ELR (cell line): ENCODE measurements at regions not wholly inside any gene's neighbourhood (a gene's known extent, or its start where the extent isn't known, plus 50 kb on each side); places are given as distances from the start of the nearest gene placed in this dataset.

Source experiments
- DNase-seq: peaks from one replicate; pipeline ENCODE4 v3.0.0-alpha.2; 2015; ENCODE audit warnings: low read depth

- no peak for DNase-seq
Observed at GRCh38 chr1:232519186-232519585, 110.7 kb downstream of the SIPA1L2 start.

GRCh38 chr1:232518349-232518748, 111.6 kb downstream of the SIPA1L2 start:
- DNase-seq = no peak

GRCh38 chr1:232517204-232517603, 112.7 kb downstream of the SIPA1L2 start:
- DNase-seq = no peak

- no peak for DNase-seq
Observed at GRCh38 chr1:232515706-232516105, 114.2 kb downstream of the SIPA1L2 start.

- no peak for DNase-seq
Observed at GRCh38 chr1:232512712-232513111, 117.2 kb downstream of the SIPA1L2 start.

- DNase-seq = no peak
Observed at GRCh38 chr1:232511172-232511571, 118.8 kb downstream of the SIPA1L2 start.

- no peak for DNase-seq
Observed at GRCh38 chr1:232510367-232511110, 119.4 kb downstream of the SIPA1L2 start.

- DNase-seq = no peak
Observed at GRCh38 chr1:232509570-232509969, 120.4 kb downstream of the SIPA1L2 start.

GRCh38 chr1:232508130-232508701, 121.7 kb downstream of the SIPA1L2 start:
- DNase-seq = no peak

GRCh38 chr1:232507571-232507970, 122.4 kb downstream of the SIPA1L2 start:
- no peak for DNase-seq

GRCh38 chr1:232505884-232506283, 124.0 kb downstream of the SIPA1L2 start:
- no peak for DNase-seq

- DNase-seq = peak; percentile 4
Observed at GRCh38 chr1:232504651-232505050, 125.3 kb downstream of the SIPA1L2 start.

GRCh38 chr1:232503497-232503896, 126.4 kb downstream of the SIPA1L2 start:
- DNase-seq = no peak

- DNase-seq = no peak
Observed at GRCh38 chr1:232501854-232502253, 128.1 kb downstream of the SIPA1L2 start.

- DNase-seq = no peak
Observed at GRCh38 chr1:232499188-232499587, 130.7 kb downstream of the SIPA1L2 start.

- DNase-seq = no peak
Observed at GRCh38 chr1:232493869-232494268, 136.1 kb downstream of the SIPA1L2 start.

- DNase-seq = no peak
Observed at GRCh38 chr1:232489256-232489655, 140.7 kb downstream of the SIPA1L2 start.

- no peak for DNase-seq
Observed at GRCh38 chr1:232487236-232487635, 142.7 kb downstream of the SIPA1L2 start.

- peak; percentile 20 for DNase-seq
Observed at GRCh38 chr1:232486454-232487207, 143.3 kb downstream of the SIPA1L2 start.

GRCh38 chr1:232486006-232486405, 143.9 kb downstream of the SIPA1L2 start:
- peak; percentile 24 for DNase-seq

GRCh38 chr1:232484856-232485255, 145.1 kb downstream of the SIPA1L2 start:
- DNase-seq = no peak

GRCh38 chr1:232483826-232484225, 146.1 kb downstream of the SIPA1L2 start:
- DNase-seq = no peak

- DNase-seq = no peak
Observed at GRCh38 chr1:232481091-232481490, 148.8 kb downstream of the SIPA1L2 start.
